ENCODE measurements at regions not wholly inside any gene's neighbourhood (a gene's known extent, or its start where the extent isn't known, plus 50 kb on each side); places are given as distances from the start of the nearest gene placed in this dataset.

GRCh38 chr4:117796677-117797076 lies 237.6 kb upstream of the NDST3 start:
- intact Hi-C loops (cut with micrococcal nuclease; ENCODE audit: unreplicated experiment) = loop anchor here (10.0 kb wide), 1 partner anchor 428 kb away; no protein-coding TSS in a partner anchor
- TF ChIP-seq CTCF (IDR thresholded peaks at IDR 0.05; ENCODE audit: insufficient read depth in 1 of 2, low read depth in 1 of 2, low read length in 1 of 2, severe bottlenecking in 1 of 2, unreplicated experiment in 1 of 2) = no peak
- Mint-ChIP-seq H3K9me3 (ENCODE audit: unreplicated experiment) (no peaks in the 10 kb centered on the region), H3K4me3 (ENCODE audit: unreplicated experiment) (no peak overlapping the region), H3K27me3 (ENCODE audit: insufficient read depth, unreplicated experiment) (no peaks in the 10 kb centered on the region), H3K27ac (ENCODE audit: unreplicated experiment) (no peak overlapping the region), H3K4me1 (ENCODE audit: low read depth, unreplicated experiment) (no peaks in the 10 kb centered on the region), H3K36me3 (ENCODE audit: insufficient read depth, unreplicated experiment) (no peaks in the 10 kb centered on the region)
- Histone ChIP-seq H3K4me1 (no peaks in the 10 kb centered on the region), H3K9me3 (no peaks in the 10 kb centered on the region), H3K4me3 (ENCODE audit: low read depth, low read length) (no peak overlapping the region), H3K36me3 (ENCODE audit: control insufficient read depth, insufficient read depth, low read length) (no peaks in the 10 kb centered on the region), H3K27me3 (replicated peaks; ENCODE audit: control insufficient read depth, insufficient read depth, low read length) (no peaks in the 10 kb centered on the region)
- ChIA-PET CTCF (no interaction called here), POLR2A (no interaction called here)
- DNase-seq = no peak
- no TSS peak for BruUV-seq (replicated peaks)

- no TSS peak for BruUV-seq (replicated peaks)
- POLR2A ChIA-PET = no interaction called here
- H3K4me3 Mint-ChIP-seq (ENCODE audit: unreplicated experiment) = no peak overlapping the region
- Histone ChIP-seq H3K4me3 (ENCODE audit: low read depth, low read length) (no peak overlapping the region), H3K27me3 (replicated peaks; ENCODE audit: control insufficient read depth, insufficient read depth, low read length) (no peaks in the 10 kb centered on the region), H3K4me1 (no peaks in the 10 kb centered on the region), H3K9me3 (no peaks in the 10 kb centered on the region), H3K36me3 (ENCODE audit: control insufficient read depth, insufficient read depth, low read length) (no peaks in the 10 kb centered on the region)
- H3K4me1 Mint-ChIP-seq (ENCODE audit: low read depth, unreplicated experiment) = no peaks in the 10 kb centered on the region
- no peak for TF ChIP-seq CTCF (IDR thresholded peaks at IDR 0.05; ENCODE audit: insufficient read depth in 1 of 2, low read depth in 1 of 2, low read length in 1 of 2, severe bottlenecking in 1 of 2, unreplicated experiment in 1 of 2)
- DNase-seq = no peak
- no peak overlapping the region for H3K27ac Mint-ChIP-seq (ENCODE audit: unreplicated experiment)
- intact Hi-C loops (cut with micrococcal nuclease; ENCODE audit: unreplicated experiment) = no loop called here
- no peaks in the 10 kb centered on the region for H3K36me3 Mint-ChIP-seq (ENCODE audit: insufficient read depth, unreplicated experiment)
- CTCF ChIA-PET = no interaction called here
- H3K9me3 Mint-ChIP-seq (ENCODE audit: unreplicated experiment) = no peaks in the 10 kb centered on the region
- H3K27me3 Mint-ChIP-seq (ENCODE audit: insufficient read depth, unreplicated experiment) = no peaks in the 10 kb centered on the region
Measured at GRCh38 chr4:117800636-117801035, 233.7 kb upstream of the NDST3 start.

GRCh38 chr4:117801756-117802155 lies 232.5 kb upstream of the NDST3 start:
- Mint-ChIP-seq H3K4me3 (ENCODE audit: unreplicated experiment) (no peak overlapping the region), H3K27me3 (ENCODE audit: insufficient read depth, unreplicated experiment) (no peaks in the 10 kb centered on the region), H3K9me3 (ENCODE audit: unreplicated experiment) (no peaks in the 10 kb centered on the region), H3K4me1 (ENCODE audit: low read depth, unreplicated experiment) (no peaks in the 10 kb centered on the region), H3K36me3 (ENCODE audit: insufficient read depth, unreplicated experiment) (no peaks in the 10 kb centered on the region), H3K27ac (ENCODE audit: unreplicated experiment) (no peak overlapping the region)
- intact Hi-C loops (cut with micrococcal nuclease; ENCODE audit: unreplicated experiment) = no loop called here
- DNase-seq = no peak
- ChIA-PET CTCF (no interaction called here), POLR2A (no interaction called here)
- no peaks in the 10 kb centered on the region for H3K9me3 ChIP-seq
- no peak overlapping the region for H3K4me3 ChIP-seq (ENCODE audit: low read depth, low read length)
- no TSS peak for BruUV-seq (replicated peaks)
- no peaks in the 10 kb centered on the region for H3K27me3 ChIP-seq (replicated peaks; ENCODE audit: control insufficient read depth, insufficient read depth, low read length)
- no peaks in the 10 kb centered on the region for H3K36me3 ChIP-seq (ENCODE audit: control insufficient read depth, insufficient read depth, low read length)
- H3K4me1 ChIP-seq = no peaks in the 10 kb centered on the region
- TF ChIP-seq CTCF (IDR thresholded peaks at IDR 0.05; ENCODE audit: insufficient read depth in 1 of 2, low read depth in 1 of 2, low read length in 1 of 2, severe bottlenecking in 1 of 2, unreplicated experiment in 1 of 2) = no peak
